GM12878 (cell line): ENCODE measurements at regions not wholly inside any gene's neighbourhood (a gene's known extent, or its start where the extent isn't known, plus 50 kb on each side); places are given as distances from the start of the nearest gene placed in this dataset.

Experiments used
- ATF7 ChIP-seq: fragments of 450-650 bp; IDR thresholded peaks from 2 replicates; pipeline ENCODE4 v1.6.1; 2016; ENCODE audit warnings: low read depth, mild to moderate bottlenecking
- CHD4 ChIP-seq: fragments of 200-600 bp; sonication (generic); IDR thresholded peaks from 2 replicates; pipeline ENCODE4 v1.6.1; 2016; ENCODE audit warnings: mild to moderate bottlenecking
- CTCF ChIP-seq, 3 experiments: IDR thresholded peaks in 2 of 3; conservative IDR thresholded peaks in 1 of 3; 2 replicates each; pipeline ENCODE4 v1.5.1; 2011; ENCODE audit warnings: low read depth in 3 of 3, low read length in 3 of 3, mild to moderate bottlenecking in 3 of 3, control low read depth in 2 of 3, moderate library complexity in 2 of 3, inconsistent platforms in 1 of 3, mixed read lengths in 1 of 3; ENCODE audit not compliant: control insufficient read depth in 2 of 3, insufficient read depth in 1 of 3; ENCODE audit errors: extremely low read depth in 1 of 3
- DPF2 ChIP-seq: fragments of 450-650 bp; IDR thresholded peaks from 2 replicates; pipeline ENCODE4 v1.6.1; 2017; ENCODE audit warnings: mild to moderate bottlenecking
- HDAC2 ChIP-seq: fragments of 200-600 bp; sonication (generic); IDR thresholded peaks from 2 replicates; pipeline ENCODE4 v1.6.1; 2017
- MXI1 ChIP-seq: fragments of 150-350 bp; IDR thresholded peaks from 2 replicates; pipeline ENCODE4 v1.6.1; 2011; ENCODE audit warnings: low read depth, mild to moderate bottlenecking, inconsistent platforms, low read length, improper control_type of control experiment
- NFIC ChIP-seq: IDR thresholded peaks from 2 replicates; pipeline ENCODE4 v1.6.1; 2012; ENCODE audit warnings: low read depth, mild to moderate bottlenecking, inconsistent platforms, low read length, moderate library complexity
- NR2F1 ChIP-seq: fragments of 450-650 bp; conservative IDR thresholded peaks from 2 replicates; pipeline ENCODE4 v1.6.1; 2017; ENCODE audit warnings: mild to moderate bottlenecking
- POLR2A ChIP-seq: IDR thresholded peaks from 2 replicates; pipeline ENCODE4 v1.6.1; 2011; ENCODE audit warnings: low read depth, mild to moderate bottlenecking, low read length
- POLR2AphosphoS5 ChIP-seq: IDR thresholded peaks from 2 replicates; pipeline ENCODE4 v1.6.1; 2011; ENCODE audit warnings: mild to moderate bottlenecking, low read length, inconsistent platforms
- RAD21 ChIP-seq: IDR thresholded peaks from 2 replicates; pipeline ENCODE4 v1.6.1; 2011; ENCODE audit warnings: mild to moderate bottlenecking, low read depth, low read length, moderate library complexity; ENCODE audit not compliant: insufficient read depth

- TF ChIP-seq NR2F1 (no peak), CHD4 (no peak), POLR2AphosphoS5 (no peak), HDAC2 (no peak), CTCF (IDR thresholded peaks at IDR 0.05 in 2 of 3, conservative IDR thresholded peaks at IDR 0.05 in 1 of 3; ENCODE audit: control insufficient read depth in 2 of 3, extremely low read depth in 1 of 3, insufficient read depth in 1 of 3, low read depth in 3 of 3, low read length in 3 of 3) (no peak), POLR2A (no peak), ATF7 (no peak), RAD21 (no peak), NFIC (no peak), DPF2 (no peak), MXI1 (no peak)
Observed at GRCh38 chrX:43553257-43553656, 102.8 kb upstream of the MAOA start.
